Fibroblast of lung (primary cell): ENCODE measurements at regions not wholly inside any gene's neighbourhood (a gene's known extent, or its start where the extent isn't known, plus 50 kb on each side); places are given as distances from the start of the nearest gene placed in this dataset.

Source experiments
- DNase-seq, 2 donors: peaks; one replicate each; pipeline versions ENCODE4 v3.0.0 to v3.0.0-alpha.2; 2010; ENCODE audit warnings: low read depth in 2 of 2
- H2AFZ ChIP-seq: 2 replicates; pipeline ENCODE4 v1.5.1; 2012; ENCODE audit warnings: low read length, control low read depth, inconsistent platforms
- H3K27ac ChIP-seq: 2 replicates; pipeline ENCODE4 v1.5.1; 2011; ENCODE audit warnings: low read length, control low read depth; ENCODE audit not compliant: insufficient read depth
- H3K27me3 ChIP-seq: 2 replicates; pipeline ENCODE4 v1.5.1; 2011; ENCODE audit warnings: mild to moderate bottlenecking, low read length; ENCODE audit not compliant: control insufficient read depth, insufficient read depth
- H3K36me3 ChIP-seq: 2 replicates; pipeline ENCODE4 v1.5.1; 2011; ENCODE audit warnings: low read length; ENCODE audit not compliant: control insufficient read depth, insufficient read depth
- H3K4me1 ChIP-seq: 2 replicates; pipeline ENCODE4 v1.5.1; 2011; ENCODE audit warnings: low read length; ENCODE audit not compliant: control insufficient read depth, insufficient read depth; ENCODE audit errors: extremely low read depth
- H3K4me2 ChIP-seq: 2 replicates; pipeline ENCODE4 v1.5.1; 2011; ENCODE audit warnings: low read length, control low read depth; ENCODE audit not compliant: insufficient read depth; ENCODE audit errors: extremely low read depth
- H3K4me3 ChIP-seq, 4 experiments: fragments of 200-600 bp in 1 of 4; sonication (generic) in 1 of 4; replicated peaks in 1 of 4; 2 replicates each; pipeline ENCODE4 v1.5.1; 2011 to 2016; ENCODE audit warnings: low read length in 4 of 4, low read depth in 3 of 4, mild to moderate bottlenecking in 3 of 4, control low read depth in 2 of 4, inconsistent platforms in 1 of 4, mixed read lengths in 1 of 4; ENCODE audit not compliant: insufficient read depth in 1 of 4; ENCODE audit errors: control extremely low read depth in 1 of 4
- H3K79me2 ChIP-seq: 2 replicates; pipeline ENCODE4 v1.5.1; 2012; ENCODE audit warnings: mild to moderate bottlenecking, low read length, inconsistent platforms; ENCODE audit not compliant: control insufficient read depth, insufficient read depth
- H3K9ac ChIP-seq: 2 replicates; pipeline ENCODE4 v1.5.1; 2011; ENCODE audit warnings: mild to moderate bottlenecking, low read length, control low read depth; ENCODE audit not compliant: insufficient read depth
- H3K9me3 ChIP-seq: 2 replicates; pipeline ENCODE4 v1.5.1; 2012; ENCODE audit warnings: low read depth, low read length; ENCODE audit not compliant: control insufficient read depth, insufficient read depth
- H4K20me1 ChIP-seq: 2 replicates; pipeline ENCODE4 v1.5.1; 2011; ENCODE audit warnings: low read length; ENCODE audit not compliant: control insufficient read depth, insufficient read depth; ENCODE audit errors: extremely low read depth
- CTCF ChIP-seq, 2 donors: IDR thresholded peaks in 1 of 2; conservative IDR thresholded peaks in 1 of 2; 1 replicate in 1 of 2; 2 replicates in 1 of 2; pipeline ENCODE4 v1.5.1; 2011 to 2012; ENCODE audit warnings: low read length in 2 of 2, control low read depth in 1 of 2, inconsistent platforms in 1 of 2, low read depth in 1 of 2, mild to moderate bottlenecking in 1 of 2
- EZH2 ChIP-seq: IDR thresholded peaks from 2 replicates; pipeline ENCODE4 v1.5.1; 2012; ENCODE audit warnings: low read length, control low read depth, mild to moderate bottlenecking; ENCODE audit errors: missing control alignments

- TF ChIP-seq EZH2, result no peak
- no peak for TF ChIP-seq CTCF (conservative IDR thresholded peaks at IDR 0.05 in 1 of 2, IDR thresholded peaks at IDR 0.05 in 1 of 2; ENCODE audit: low read depth in 1 of 2, low read length in 2 of 2)
- Histone ChIP-seq H3K27ac (no peak overlapping the region), H3K9me3 (no peaks in the 10 kb centered on the region), H3K4me3 (no peak overlapping the region), H3K9ac (no peak overlapping the region), H3K27me3 (no peaks in the 10 kb centered on the region), H3K4me1 (no peaks in the 10 kb centered on the region), H3K4me2 (no peak overlapping the region), H2AFZ (no peak overlapping the region), H4K20me1 (no peaks in the 10 kb centered on the region), H3K79me2 (no peaks in the 10 kb centered on the region), H3K36me3 (no peaks in the 10 kb centered on the region)
- DNase-seq, result no peak
Observed at GRCh38 chr2:167504695-167505094, 616.4 kb downstream of the XIRP2 start.

- Histone ChIP-seq H3K36me3 (no peaks in the 10 kb centered on the region), H3K79me2 (no peaks in the 10 kb centered on the region), H2AFZ (no peak overlapping the region), H3K9ac (no peak overlapping the region), H3K9me3 (no peaks in the 10 kb centered on the region), H3K4me1 (no peaks in the 10 kb centered on the region), H3K4me3 (no peak overlapping the region), H3K4me2 (no peak overlapping the region), H3K27ac (no peak overlapping the region), H4K20me1 (no peaks in the 10 kb centered on the region), H3K27me3 (no peaks in the 10 kb centered on the region)
- TF ChIP-seq EZH2 (no peak), CTCF (conservative IDR thresholded peaks at IDR 0.05 in 1 of 2, IDR thresholded peaks at IDR 0.05 in 1 of 2; ENCODE audit: low read depth in 1 of 2, low read length in 2 of 2) (no peak)
- DNase-seq, result no peak
Observed at GRCh38 chr2:167504061-167504460, 615.8 kb downstream of the XIRP2 start.

- Histone ChIP-seq H3K36me3 (no peaks in the 10 kb centered on the region), H3K4me3 (no peak overlapping the region), H3K4me2 (no peak overlapping the region), H2AFZ (no peak overlapping the region), H3K9me3 (no peaks in the 10 kb centered on the region), H3K9ac (no peak overlapping the region), H4K20me1 (no peaks in the 10 kb centered on the region), H3K27me3 (no peaks in the 10 kb centered on the region), H3K27ac (no peak overlapping the region), H3K4me1 (no peaks in the 10 kb centered on the region), H3K79me2 (no peaks in the 10 kb centered on the region)
- no peak for TF ChIP-seq EZH2
- no peak for TF ChIP-seq CTCF (conservative IDR thresholded peaks at IDR 0.05 in 1 of 2, IDR thresholded peaks at IDR 0.05 in 1 of 2; ENCODE audit: low read depth in 1 of 2, low read length in 2 of 2)
- DNase-seq, result no peak
Observed at GRCh38 chr2:167501618-167502017, 613.3 kb downstream of the XIRP2 start.
